ENCODE measurements at regions not wholly inside any gene's neighbourhood (a gene's known extent, or its start where the extent isn't known, plus 50 kb on each side); places are given as distances from the start of the nearest gene placed in this dataset.

GRCh38 chr6:67594366-67594765, 1040.7 kb upstream of the ADGRB3 start:
- Histone ChIP-seq H3K9me3 (peaks cover 0 to 3% of the 10 kb centered on the region in 2 donors), H3K27ac (no peak overlapping the region), H3K27me3 (no peaks in the 10 kb centered on the region), H3K4me3 (no peak overlapping the region), H3K36me3 (no peaks in the 10 kb centered on the region), H3K4me1 (no peaks in the 10 kb centered on the region)
- intact Hi-C loops (cut with DNase I) = no loop called here
- TF ChIP-seq CTCF (IDR thresholded peaks at IDR 0.05) = no peak
- DNase-seq (ENCODE audit: low spot score in 2 of 2) = no peak

- H3K36me3 ChIP-seq = no peaks in the 10 kb centered on the region
- no peak overlapping the region for H3K4me3 ChIP-seq
- H3K27me3 ChIP-seq = no peaks in the 10 kb centered on the region
- intact Hi-C loops (cut with DNase I) = no loop called here
- no peaks in the 10 kb centered on the region for H3K4me1 ChIP-seq
- DNase-seq (ENCODE audit: low spot score in 2 of 2) = no peak
- H3K9me3 ChIP-seq = peaks cover 0 to 4% of the 10 kb centered on the region in 2 donors
- no peak overlapping the region for H3K27ac ChIP-seq
- TF ChIP-seq CTCF (IDR thresholded peaks at IDR 0.05) = no peak
Measured at GRCh38 chr6:67593247-67593646, 1041.8 kb upstream of the ADGRB3 start.

- Histone ChIP-seq H3K36me3 (no peaks in the 10 kb centered on the region), H3K4me3 (no peak overlapping the region), H3K27ac (no peak overlapping the region), H3K4me1 (no peaks in the 10 kb centered on the region), H3K9me3 (peaks cover 0 to 5% of the 10 kb centered on the region in 2 donors), H3K27me3 (no peaks in the 10 kb centered on the region)
- intact Hi-C loops (cut with DNase I) = no loop called here
- no peak for TF ChIP-seq CTCF (IDR thresholded peaks at IDR 0.05)
- DNase-seq (ENCODE audit: low spot score in 2 of 2) = no peak
Measured at GRCh38 chr6:67591910-67592309, 1043.2 kb upstream of the ADGRB3 start.

GRCh38 chr6:67567842-67568241, 1067.2 kb upstream of the ADGRB3 start:
- H3K36me3 ChIP-seq = no peaks in the 10 kb centered on the region
- no peak overlapping the region for H3K27ac ChIP-seq
- H3K9me3 ChIP-seq = no peaks in the 10 kb centered on the region
- no peaks in the 10 kb centered on the region for H3K27me3 ChIP-seq
- no peak for DNase-seq (ENCODE audit: low spot score in 2 of 2)
- no peaks in the 10 kb centered on the region for H3K4me1 ChIP-seq
- TF ChIP-seq CTCF (IDR thresholded peaks at IDR 0.05) = no peak
- no peak overlapping the region for H3K4me3 ChIP-seq
- intact Hi-C loops (cut with DNase I) = no loop called here

- no peak for DNase-seq (ENCODE audit: low spot score in 2 of 2)
- TF ChIP-seq CTCF (IDR thresholded peaks at IDR 0.05) = no peak
- Histone ChIP-seq H3K27me3 (no peaks in the 10 kb centered on the region), H3K4me1 (no peaks in the 10 kb centered on the region), H3K36me3 (no peaks in the 10 kb centered on the region), H3K4me3 (no peak overlapping the region), H3K9me3 (no peaks in the 10 kb centered on the region), H3K27ac (no peak overlapping the region)
- intact Hi-C loops (cut with DNase I) = no loop called here
Measured at GRCh38 chr6:67563671-67564070, 1071.4 kb upstream of the ADGRB3 start.

GRCh38 chr6:67560068-67560467, 1075.0 kb upstream of the ADGRB3 start:
- no peak overlapping the region for H3K4me3 ChIP-seq
- no peak for TF ChIP-seq CTCF (IDR thresholded peaks at IDR 0.05)
- no peaks in the 10 kb centered on the region for H3K36me3 ChIP-seq
- no peak for DNase-seq (ENCODE audit: low spot score in 2 of 2)
- H3K9me3 ChIP-seq = no peaks in the 10 kb centered on the region
- H3K27me3 ChIP-seq = no peaks in the 10 kb centered on the region
- intact Hi-C loops (cut with DNase I) = no loop called here
- no peak overlapping the region for H3K27ac ChIP-seq
- H3K4me1 ChIP-seq = no peaks in the 10 kb centered on the region

Measured in ascending aorta (tissue), 2 donors.